Caco-2 (cell line): ENCODE measurements at regions not wholly inside any gene's neighbourhood (a gene's known extent, or its start where the extent isn't known, plus 50 kb on each side); places are given as distances from the start of the nearest gene placed in this dataset.

ENCODE experiments used
- BruUV-seq: library from RNA; stranded (reverse); fragments of 400-500 nt; replicated peaks from 2 replicates; lab custom pipeline; 2021; lab: Mats Ljungman, UMichigan
- CTCF ChIA-PET: fragments of 300-600 bp; sonication (Branson Sonifier 250); formaldehyde crosslinking; loops from one replicate; lab custom pipeline; 2022; ENCODE audit warnings: antibody characterized with exemption; lab: Charles Lee
- POLR2A ChIA-PET: fragments of 300-600 bp; sonication (Branson Sonifier 250); formaldehyde crosslinking; loops from one replicate; lab custom pipeline; 2022; ENCODE audit warnings: antibody characterized with exemption; lab: Charles Lee
- DNase-seq, 2 experiments: peaks; one replicate each; pipeline versions ENCODE4 v3.0.0 to v3.0.0-alpha.2; 2020 to 2022
- H3K27me3 ChIP-seq: replicated peaks from 2 replicates; pipeline ENCODE4 v1.6.0; 2011; ENCODE audit warnings: low read length; ENCODE audit not compliant: control insufficient read depth, insufficient read depth
- H3K36me3 ChIP-seq: 2 replicates; pipeline ENCODE4 v1.5.1; 2011; ENCODE audit warnings: low read length; ENCODE audit not compliant: control insufficient read depth, insufficient read depth
- H3K4me1 ChIP-seq: fragments of 250-450 bp; sonication (Bioruptor Pico); 2 replicates; pipeline ENCODE4 v1.5.1; 2020; ENCODE audit warnings: mild to moderate bottlenecking
- H3K4me3 ChIP-seq: 2 replicates; pipeline ENCODE4 v1.5.1; 2011; ENCODE audit warnings: low read depth, mild to moderate bottlenecking, control low read depth, low read length
- H3K9me3 ChIP-seq: fragments of 250-450 bp; sonication (Bioruptor Pico); 2 replicates; pipeline ENCODE4 v1.5.1; 2020; ENCODE audit warnings: mild to moderate bottlenecking, moderate library complexity
- H3K27ac Mint-ChIP-seq: one replicate; pipeline ENCODE4 v1.8.0; 2022; ENCODE audit warnings: mixed read lengths; ENCODE audit not compliant: unreplicated experiment
- H3K27me3 Mint-ChIP-seq: one replicate; pipeline ENCODE4 v1.8.0; 2022; ENCODE audit warnings: mixed read lengths; ENCODE audit not compliant: insufficient read depth, unreplicated experiment
- H3K36me3 Mint-ChIP-seq: one replicate; pipeline ENCODE4 v1.8.0; 2022; ENCODE audit warnings: mild to moderate bottlenecking, mixed read lengths; ENCODE audit not compliant: insufficient read depth, unreplicated experiment
- H3K4me1 Mint-ChIP-seq: one replicate; pipeline ENCODE4 v1.8.0; 2022; ENCODE audit warnings: low read depth, mixed read lengths; ENCODE audit not compliant: unreplicated experiment
- H3K4me3 Mint-ChIP-seq: one replicate; pipeline ENCODE4 v1.8.0; 2022; ENCODE audit warnings: mild to moderate bottlenecking, moderate library complexity, mixed read lengths; ENCODE audit not compliant: unreplicated experiment
- H3K9me3 Mint-ChIP-seq: one replicate; pipeline ENCODE4 v1.8.0; 2022; ENCODE audit warnings: mixed read lengths; ENCODE audit not compliant: unreplicated experiment
- intact Hi-C: fragments of 100-400 bp; cut with micrococcal nuclease; formaldehyde crosslinking; loops from one replicate; pipeline ENCODE4 v1.10.0; 2022; ENCODE audit not compliant: unreplicated experiment
- TF ChIP-seq, protein P1 (sequence below), 2 experiments: fragments of 200-600 bp in 1 of 2; IDR thresholded peaks; 1 replicate in 1 of 2; 2 replicates in 1 of 2; pipeline versions ENCODE4 v1.5.1 to v1.8.0; 2011 to 2022; ENCODE audit warnings: antibody characterized with exemption in 1 of 2, control low read depth in 1 of 2, inconsistent platforms in 1 of 2, low read depth in 1 of 2, low read length in 1 of 2, mild to moderate bottlenecking in 1 of 2, moderate library complexity in 1 of 2; ENCODE audit not compliant: insufficient read depth in 1 of 2, severe bottlenecking in 1 of 2, unreplicated experiment in 1 of 2

DNA sequence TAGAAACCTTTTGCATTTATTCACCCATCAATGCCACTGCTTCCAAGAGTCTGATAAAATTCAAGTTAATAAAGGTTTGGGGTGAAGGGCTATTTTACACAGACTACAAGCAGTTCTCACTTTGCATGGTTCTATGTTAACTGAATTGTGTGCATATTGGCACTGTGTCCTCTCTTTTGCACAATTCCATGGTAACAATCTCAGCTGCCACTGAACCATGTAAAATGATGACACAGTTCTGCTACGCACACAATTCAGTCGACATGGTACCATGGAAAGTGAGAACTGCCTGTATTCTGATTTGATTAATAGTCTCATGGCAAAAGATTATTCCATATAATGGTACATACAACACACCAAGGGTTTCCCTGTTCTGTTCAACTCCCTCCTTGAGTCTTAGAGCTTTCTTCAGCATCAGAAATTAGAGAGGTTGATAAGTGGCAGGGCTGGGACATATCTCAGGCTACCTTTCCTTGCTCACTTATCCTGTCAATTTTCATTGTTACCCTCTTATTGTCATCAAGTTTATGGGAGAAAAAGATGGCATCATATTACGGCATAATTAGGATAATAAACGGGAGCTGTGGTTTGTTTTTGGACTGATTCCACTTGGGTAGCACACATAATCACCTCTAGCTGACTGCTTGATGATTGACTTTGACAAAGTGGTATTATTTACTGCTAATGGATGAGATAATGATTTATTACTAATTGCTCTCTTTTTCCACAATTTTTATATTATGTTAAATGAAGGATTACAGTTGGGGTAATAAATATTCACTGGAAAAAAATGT is 139.3 kb upstream of the CREB1 start:
- H3K4me1 Mint-ChIP-seq: no peaks in the 10 kb centered on the region

GRCh38 chr2:207394203-207394781 is 135.5 kb upstream of the CREB1 start:
- Mint-ChIP-seq H3K27me3 (peaks cover 21% of the 10 kb centered on the region), H3K36me3 (no peaks in the 10 kb centered on the region), H3K4me1 (no peaks in the 10 kb centered on the region), H3K9me3 (no peaks in the 10 kb centered on the region), H3K27ac (no peak overlapping the region), H3K4me3 (no peak overlapping the region)
- ChIA-PET POLR2A (no interaction called here), CTCF (no interaction called here)
- Histone ChIP-seq H3K4me3 (no peak overlapping the region), H3K9me3 (no peaks in the 10 kb centered on the region), H3K4me1 (no peaks in the 10 kb centered on the region), H3K36me3 (no peaks in the 10 kb centered on the region), H3K27me3 (no peaks in the 10 kb centered on the region)
- DNase-seq: no peak
- TF ChIP-seq, protein P1, sequence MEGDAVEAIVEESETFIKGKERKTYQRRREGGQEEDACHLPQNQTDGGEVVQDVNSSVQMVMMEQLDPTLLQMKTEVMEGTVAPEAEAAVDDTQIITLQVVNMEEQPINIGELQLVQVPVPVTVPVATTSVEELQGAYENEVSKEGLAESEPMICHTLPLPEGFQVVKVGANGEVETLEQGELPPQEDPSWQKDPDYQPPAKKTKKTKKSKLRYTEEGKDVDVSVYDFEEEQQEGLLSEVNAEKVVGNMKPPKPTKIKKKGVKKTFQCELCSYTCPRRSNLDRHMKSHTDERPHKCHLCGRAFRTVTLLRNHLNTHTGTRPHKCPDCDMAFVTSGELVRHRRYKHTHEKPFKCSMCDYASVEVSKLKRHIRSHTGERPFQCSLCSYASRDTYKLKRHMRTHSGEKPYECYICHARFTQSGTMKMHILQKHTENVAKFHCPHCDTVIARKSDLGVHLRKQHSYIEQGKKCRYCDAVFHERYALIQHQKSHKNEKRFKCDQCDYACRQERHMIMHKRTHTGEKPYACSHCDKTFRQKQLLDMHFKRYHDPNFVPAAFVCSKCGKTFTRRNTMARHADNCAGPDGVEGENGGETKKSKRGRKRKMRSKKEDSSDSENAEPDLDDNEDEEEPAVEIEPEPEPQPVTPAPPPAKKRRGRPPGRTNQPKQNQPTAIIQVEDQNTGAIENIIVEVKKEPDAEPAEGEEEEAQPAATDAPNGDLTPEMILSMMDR (IDR thresholded peaks at IDR 0.05; ENCODE audit: insufficient read depth in 1 of 2, low read depth in 1 of 2, low read length in 1 of 2, severe bottlenecking in 1 of 2, unreplicated experiment in 1 of 2): no peak
- no TSS peak for BruUV-seq
- intact Hi-C loops: no loop called here

More for the DNA sequence above, 139.3 kb upstream of the CREB1 start:
- BruUV-seq: no TSS peak
- intact Hi-C loops: no loop called here
- POLR2A ChIA-PET: no interaction called here
- TF ChIP-seq, protein P1 (IDR thresholded peaks at IDR 0.05; ENCODE audit: insufficient read depth in 1 of 2, low read depth in 1 of 2, low read length in 1 of 2, severe bottlenecking in 1 of 2, unreplicated experiment in 1 of 2): no peak
- no peaks in the 10 kb centered on the region for H3K4me1 ChIP-seq
- H3K36me3 ChIP-seq: no peaks in the 10 kb centered on the region
- CTCF ChIA-PET: no interaction called here
- no peak overlapping the region for H3K27ac Mint-ChIP-seq
- peaks cover 12% of the 10 kb centered on the region for H3K27me3 Mint-ChIP-seq
- DNase-seq: no peak
- H3K27me3 ChIP-seq: no peaks in the 10 kb centered on the region; the same call in 1 of the 2 replicates
- no peak overlapping the region for H3K4me3 Mint-ChIP-seq
- no peaks in the 10 kb centered on the region for H3K9me3 ChIP-seq
- H3K9me3 Mint-ChIP-seq: no peaks in the 10 kb centered on the region
- H3K4me3 ChIP-seq: no peak overlapping the region
- H3K36me3 Mint-ChIP-seq: no peaks in the 10 kb centered on the region

GRCh38 chr2:207394812-207395534 is 134.8 kb upstream of the CREB1 start:
- peaks cover 21% of the 10 kb centered on the region for H3K27me3 Mint-ChIP-seq
- DNase-seq: no peak
- H3K36me3 Mint-ChIP-seq: no peaks in the 10 kb centered on the region
- no peaks in the 10 kb centered on the region for H3K9me3 ChIP-seq
- BruUV-seq: no TSS peak
- H3K4me1 Mint-ChIP-seq: no peaks in the 10 kb centered on the region
- no peak overlapping the region for H3K27ac Mint-ChIP-seq
- H3K36me3 ChIP-seq: no peaks in the 10 kb centered on the region
- CTCF ChIA-PET: no interaction called here
- POLR2A ChIA-PET: no interaction called here
- no peaks in the 10 kb centered on the region for H3K27me3 ChIP-seq
- no peaks in the 10 kb centered on the region for H3K9me3 Mint-ChIP-seq
- H3K4me3 ChIP-seq: no peak overlapping the region
- H3K4me1 ChIP-seq: no peaks in the 10 kb centered on the region
- intact Hi-C loops: no loop called here
- TF ChIP-seq, protein P1 (IDR thresholded peaks at IDR 0.05; ENCODE audit: insufficient read depth in 1 of 2, low read depth in 1 of 2, low read length in 1 of 2, severe bottlenecking in 1 of 2, unreplicated experiment in 1 of 2): no peak
- no peak overlapping the region for H3K4me3 Mint-ChIP-seq
